Fibroblast of skin of back (primary cell): ENCODE measurements at regions not wholly inside any gene's neighbourhood (a gene's known extent, or its start where the extent isn't known, plus 50 kb on each side); places are given as distances from the start of the nearest gene placed in this dataset.
"Not testable (repeated sequence)": the region's sequence is repeated elsewhere in the genome, so short reads cannot be mapped to it uniquely, and the experiment has no call there.

Experiments used
- DNase-seq: peaks from one replicate; pipeline ENCODE4 v3.0.0-alpha.2; 2013

GRCh38 chr7:50854247-50854646, 71.6 kb upstream of the GRB10 start:
- no peak for DNase-seq

- no peak for DNase-seq
Measured at GRCh38 chr7:50853311-50853710, 70.6 kb upstream of the GRB10 start.

DNA sequence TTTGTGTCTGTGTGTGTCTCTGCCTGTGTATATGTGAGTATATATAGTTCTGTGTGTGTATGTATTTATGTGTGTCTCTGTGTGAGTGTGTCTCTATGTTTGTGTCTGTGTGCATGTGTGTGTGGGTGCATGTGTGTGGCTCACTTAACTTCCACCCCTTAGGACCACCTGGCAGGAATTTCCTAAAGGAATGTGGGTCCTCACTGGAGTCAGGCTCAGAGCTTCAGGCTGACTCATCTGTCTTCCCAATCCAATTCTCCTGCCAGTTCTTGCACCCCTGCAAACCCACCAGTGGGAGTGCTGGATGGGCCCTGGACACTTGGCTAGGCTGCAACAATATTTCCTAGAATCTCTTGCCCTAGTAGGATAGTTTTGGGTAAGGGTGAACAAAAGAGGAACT, 70.2 kb upstream of the GRB10 start:
- DNase-seq, result no peak

DNA sequence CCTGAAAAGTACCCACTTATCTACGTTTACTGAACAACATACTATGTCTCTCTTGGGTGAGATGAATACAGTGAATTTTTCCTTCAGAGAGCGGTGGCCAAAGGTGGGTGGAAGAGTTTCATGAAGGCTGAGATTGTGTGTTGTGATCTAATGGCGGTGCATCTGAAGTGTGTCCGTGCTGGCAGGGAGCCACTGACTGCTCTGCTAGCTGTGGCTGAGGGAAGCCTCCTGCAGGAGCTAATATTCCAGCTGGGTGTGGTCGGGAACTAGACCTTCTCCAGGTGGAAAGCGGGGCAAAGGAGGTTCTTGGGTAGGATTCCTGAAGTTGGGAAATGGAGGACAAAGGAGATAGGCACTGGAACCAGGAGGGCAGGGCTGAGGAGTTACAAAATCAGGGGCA, 69.2 kb upstream of the GRB10 start:
- no peak for DNase-seq

GRCh38 chr7:50851451-50851850, 68.8 kb upstream of the GRB10 start:
- no peak for DNase-seq

DNA sequence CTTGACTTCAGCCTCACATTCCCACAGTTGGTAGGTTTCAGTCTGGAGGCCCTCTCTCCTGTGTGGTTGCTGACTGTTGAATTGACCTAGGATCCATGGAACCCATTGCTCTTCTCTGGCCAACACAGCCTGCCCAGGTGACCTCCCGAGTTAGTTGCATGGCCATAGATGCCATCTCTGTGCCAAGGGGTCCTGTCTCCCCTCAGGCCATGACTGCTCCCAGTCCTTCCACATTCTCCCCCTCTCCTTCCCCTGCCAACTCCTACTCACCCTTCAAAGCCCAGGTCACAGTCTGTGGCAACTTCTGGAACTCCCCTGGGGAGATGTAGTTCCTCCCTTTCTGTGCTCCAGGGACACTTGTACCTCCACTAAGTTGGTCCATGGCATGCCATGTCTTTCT, 67.3 kb upstream of the GRB10 start:
- DNase-seq, result no peak

DNA sequence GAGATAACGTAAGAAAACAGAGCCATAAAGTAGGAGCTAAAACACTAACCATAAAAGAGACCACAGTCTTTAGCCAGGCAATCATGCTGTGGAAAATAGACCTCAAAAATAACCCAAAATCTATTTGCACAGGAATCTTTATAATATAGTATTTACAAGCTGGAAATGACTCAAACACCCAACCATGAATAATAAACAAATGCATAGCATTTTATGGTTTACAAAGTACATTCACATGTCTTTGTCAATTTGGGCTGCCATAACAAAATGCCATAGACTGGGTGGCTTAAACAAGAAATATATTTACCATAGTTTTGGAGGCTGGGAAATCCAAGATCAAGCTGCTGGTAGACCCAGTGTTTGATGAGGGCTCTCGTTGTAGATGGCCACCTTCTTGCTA, 65.5 kb upstream of the GRB10 start:
- DNase-seq, result no peak

GRCh38 chr7:50844861-50845260, 62.2 kb upstream of the GRB10 start:
- not testable (repeated sequence) for DNase-seq

DNA sequence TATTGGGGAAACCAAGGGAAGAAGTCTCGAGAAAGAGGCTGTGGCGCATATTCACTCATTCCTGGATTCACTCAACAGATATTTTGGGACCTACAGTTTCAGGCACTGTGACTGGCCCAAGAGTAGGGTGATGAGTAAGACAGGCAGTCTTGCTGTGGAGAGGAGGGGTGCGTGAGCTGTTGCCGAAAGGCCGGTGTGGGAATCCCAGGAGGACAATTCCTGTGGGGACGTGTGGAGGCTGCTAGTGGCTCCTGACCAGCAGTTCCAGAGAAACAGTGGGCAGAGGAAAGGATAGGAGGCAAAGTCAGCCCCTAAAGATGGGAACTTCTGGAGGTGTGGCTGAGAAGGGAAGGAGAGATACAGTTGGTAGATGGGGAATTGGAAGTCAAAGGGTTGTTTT, 59.3 kb upstream of the GRB10 start:
- DNase-seq, result peak; percentile 53

DNA sequence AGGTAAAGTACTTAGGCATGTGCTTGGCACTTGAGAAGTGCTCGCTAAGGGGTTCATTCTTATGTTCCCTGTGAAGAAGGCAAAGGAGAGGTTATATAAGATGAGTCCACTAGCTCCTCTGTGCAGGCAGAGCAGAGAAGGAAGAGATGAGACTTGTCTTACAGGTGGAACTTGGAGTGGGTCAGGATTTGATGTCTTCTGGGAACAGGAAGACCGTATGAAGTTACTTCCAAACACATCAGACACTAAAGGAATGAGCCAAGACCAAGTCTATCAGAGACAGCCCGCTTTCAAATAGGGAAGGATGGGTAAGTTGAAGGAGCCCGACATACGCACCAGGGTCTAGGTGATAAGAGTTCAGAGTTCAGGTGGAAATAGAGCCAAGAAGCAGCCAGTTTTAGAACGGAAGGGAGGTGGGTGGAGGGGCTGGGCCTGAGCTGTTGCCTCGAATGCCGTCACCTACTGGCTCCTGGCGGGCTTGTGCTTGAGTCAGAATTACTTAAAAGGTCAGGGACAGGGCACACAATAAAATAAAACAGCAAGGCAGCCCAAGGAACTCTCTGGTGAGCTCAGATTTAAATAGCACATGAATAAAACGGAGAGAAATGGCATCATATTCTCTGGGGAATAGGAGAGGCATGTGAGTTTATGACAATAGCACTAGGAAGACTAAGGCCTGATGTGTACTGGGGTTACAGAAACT, 56.1 kb upstream of the GRB10 start:
- peak; percentile 98 for DNase-seq

- DNase-seq, result peak; percentile 97
Measured at GRCh38 chr7:50837965-50838364, 55.3 kb upstream of the GRB10 start.

GRCh38 chr7:50836646-50837045, 54.0 kb upstream of the GRB10 start:
- no peak for DNase-seq

GRCh38 chr7:50835156-50835555, 52.5 kb upstream of the GRB10 start:
- no peak for DNase-seq

GRCh38 chr7:50834679-50835078, 52.0 kb upstream of the GRB10 start:
- DNase-seq, result no peak

- DNase-seq, result no peak
Measured at GRCh38 chr7:50834031-50834535, 51.4 kb upstream of the GRB10 start.

- DNase-seq, result peak; percentile 69
Measured at GRCh38 chr7:50832744-50833143, 50.0 kb upstream of the GRB10 start.
